T-helper 17 cell (primary cell): ENCODE measurements at regions not wholly inside any gene's neighbourhood (a gene's known extent, or its start where the extent isn't known, plus 50 kb on each side); places are given as distances from the start of the nearest gene placed in this dataset.
"Not testable (repeated sequence)": the region's sequence is repeated elsewhere in the genome, so short reads cannot be mapped to it uniquely, and the experiment has no call there.

ENCODE experiments used
- ATAC-seq: fragments of 150-1000 bp; cut with Tn5 transposase; 2 replicates; pipeline ENCODE4 v1.10.0; 2021; ENCODE audit warnings: mild to moderate bottlenecking, moderate library complexity
- DNase-seq, 3 donors: peaks; one replicate each; pipeline versions ENCODE4 v3.0.0 to v3.0.0-alpha.2; 2020 to 2021
- H3K9me3 ChIP-seq: one replicate; pipeline ENCODE4 v1.7.0; 2013; ENCODE audit warnings: low read length, mild to moderate bottlenecking; ENCODE audit not compliant: control insufficient read depth, poor library complexity, severe bottlenecking
- H3K27ac Mint-ChIP-seq: one replicate; pipeline ENCODE4 v1.8.0; 2022; ENCODE audit warnings: mild to moderate bottlenecking, moderate library complexity, mixed read lengths
- H3K27me3 Mint-ChIP-seq: one replicate; pipeline ENCODE4 v1.8.0; 2022; ENCODE audit warnings: mixed read lengths
- H3K36me3 Mint-ChIP-seq: one replicate; pipeline ENCODE4 v1.8.0; 2022; ENCODE audit warnings: low read depth, mixed read lengths
- H3K4me1 Mint-ChIP-seq: one replicate; pipeline ENCODE4 v1.8.0; 2022; ENCODE audit warnings: mild to moderate bottlenecking, mixed read lengths
- H3K4me3 Mint-ChIP-seq: one replicate; pipeline ENCODE4 v1.8.0; 2022; ENCODE audit warnings: mild to moderate bottlenecking, moderate library complexity, mixed read lengths

- H3K4me3 Mint-ChIP-seq: no peak overlapping the region
- ATAC-seq: no peak
- DNase-seq: no peak
- no peaks in the 10 kb centered on the region for H3K9me3 ChIP-seq
- H3K4me1 Mint-ChIP-seq: no peaks in the 10 kb centered on the region
- no peaks in the 10 kb centered on the region for H3K27me3 Mint-ChIP-seq
- no peaks in the 10 kb centered on the region for H3K36me3 Mint-ChIP-seq
- H3K27ac Mint-ChIP-seq: no peak overlapping the region
These were observed 228.2 kb downstream of the DPY19L2 start for GRCh38 chr12:63440048-63440447.

DNA sequence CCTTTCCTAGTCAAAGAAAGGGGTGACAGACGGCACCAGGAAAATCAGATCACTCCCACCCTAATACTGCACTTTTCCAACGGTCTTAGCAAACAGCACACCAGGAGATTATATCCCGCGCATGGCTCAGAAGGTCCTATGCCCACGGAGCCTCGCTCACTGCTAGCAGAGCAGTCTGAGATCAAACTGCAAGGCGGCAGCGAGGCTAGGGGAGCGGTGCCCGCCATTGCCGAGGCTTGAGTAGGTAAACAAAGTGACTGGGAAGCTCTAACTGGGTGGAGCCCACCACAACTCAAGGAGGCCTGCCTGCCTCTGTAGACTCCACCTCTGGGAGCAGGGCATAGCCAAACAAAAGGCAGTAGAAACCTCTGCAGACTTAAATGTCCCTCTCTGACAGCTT is 233.9 kb downstream of the DPY19L2 start:
- H3K27ac Mint-ChIP-seq, ATAC-seq, H3K27me3 Mint-ChIP-seq, DNase-seq, H3K4me1 Mint-ChIP-seq, H3K36me3 Mint-ChIP-seq, H3K9me3 ChIP-seq, H3K4me3 Mint-ChIP-seq: not testable (repeated sequence)

GRCh38 chr12:63427969-63428368 is 240.3 kb downstream of the DPY19L2 start:
- not testable (repeated sequence) for DNase-seq, H3K4me3 Mint-ChIP-seq, H3K27ac Mint-ChIP-seq, H3K27me3 Mint-ChIP-seq, H3K9me3 ChIP-seq, H3K4me1 Mint-ChIP-seq, ATAC-seq, H3K36me3 Mint-ChIP-seq

DNA sequence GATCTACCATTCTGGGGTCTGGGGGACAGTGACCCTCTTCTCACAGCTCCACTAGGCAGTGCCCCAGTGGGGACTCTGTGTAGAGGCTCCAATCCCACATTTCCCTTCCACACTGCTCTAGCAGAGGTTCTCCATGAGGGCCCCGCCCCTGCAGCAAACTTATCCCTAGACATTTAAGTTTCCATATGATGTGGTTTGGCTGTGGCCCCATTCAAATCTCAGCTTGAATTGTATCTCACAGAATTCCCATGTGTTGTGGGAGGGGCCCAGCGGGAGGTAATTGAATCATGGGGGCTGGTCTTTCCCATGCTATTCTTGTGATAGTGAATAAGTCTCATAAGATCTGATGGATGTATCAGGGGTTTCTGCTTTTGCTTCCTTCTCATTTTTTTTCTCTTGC is 241.3 kb downstream of the DPY19L2 start:
- not testable (repeated sequence) for H3K4me1 Mint-ChIP-seq, H3K4me3 Mint-ChIP-seq, ATAC-seq, H3K9me3 ChIP-seq, H3K36me3 Mint-ChIP-seq, H3K27ac Mint-ChIP-seq, DNase-seq
- H3K27me3 Mint-ChIP-seq: peaks cover 10% of the 10 kb centered on the region

DNA sequence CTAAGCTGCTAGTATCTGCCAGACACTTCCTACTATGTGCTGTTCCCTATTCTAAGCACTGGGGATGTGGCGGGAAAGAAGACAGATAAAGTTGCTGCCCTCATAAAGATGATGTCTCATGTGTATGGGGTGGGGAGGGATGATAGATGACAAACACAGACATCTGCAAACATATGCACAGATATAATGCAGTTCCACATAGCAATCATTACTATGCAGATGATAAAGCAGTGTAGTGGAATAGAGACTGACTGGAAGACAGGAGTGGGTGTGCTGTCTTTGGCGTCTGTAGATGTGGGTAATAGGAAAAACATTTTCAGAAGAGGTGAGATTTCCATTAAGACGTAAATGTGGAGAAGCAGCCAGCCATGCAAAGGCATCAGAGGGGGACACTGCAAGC is 243.6 kb downstream of the DPY19L2 start:
- no peaks in the 10 kb centered on the region for H3K4me1 Mint-ChIP-seq
- H3K4me3 Mint-ChIP-seq: no peak overlapping the region
- H3K36me3 Mint-ChIP-seq: no peaks in the 10 kb centered on the region
- ATAC-seq (no peak), DNase-seq (no peak)
- peaks cover 16% of the 10 kb centered on the region for H3K27me3 Mint-ChIP-seq
- H3K9me3 ChIP-seq: no peaks in the 10 kb centered on the region
- H3K27ac Mint-ChIP-seq: no peak overlapping the region

- Mint-ChIP-seq H3K4me1 (no peaks in the 10 kb centered on the region), H3K27ac (no peak overlapping the region), H3K27me3 (peaks cover 23% of the 10 kb centered on the region), H3K36me3 (peaks cover 3% of the 10 kb centered on the region), H3K4me3 (no peak overlapping the region)
- H3K9me3 ChIP-seq: no peaks in the 10 kb centered on the region
- ATAC-seq: no peak
- DNase-seq: no peak
These were observed 244.5 kb downstream of the DPY19L2 start for GRCh38 chr12:63423839-63424238.

DNA sequence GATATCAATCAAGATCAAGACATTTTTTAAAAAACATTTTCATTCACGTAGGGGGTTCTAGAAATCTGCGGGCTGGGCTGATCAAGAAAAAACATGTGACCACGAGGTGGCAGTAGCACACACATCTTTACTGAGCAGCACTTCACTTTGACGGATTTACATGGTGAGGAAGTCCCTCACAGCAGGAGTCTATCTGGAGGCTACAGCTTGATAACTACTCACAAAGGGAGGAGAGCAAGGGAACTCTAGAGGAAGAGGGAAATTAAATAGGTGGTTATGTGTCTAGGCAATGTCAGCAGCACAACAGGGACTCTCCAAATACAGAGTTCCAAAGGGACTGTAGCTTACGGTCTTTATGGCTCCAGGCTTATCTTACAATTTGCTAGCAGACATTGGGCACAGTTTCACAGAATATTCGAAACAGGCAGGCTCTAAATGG is 248.1 kb downstream of the DPY19L2 start:
- H3K36me3 Mint-ChIP-seq: peaks cover 3% of the 10 kb centered on the region
- peaks cover 27% of the 10 kb centered on the region for H3K27me3 Mint-ChIP-seq
- H3K27ac Mint-ChIP-seq: no peak overlapping the region
- H3K4me3 Mint-ChIP-seq: no peak overlapping the region
- ATAC-seq: peak; percentile 40
- H3K4me1 Mint-ChIP-seq: no peaks in the 10 kb centered on the region
- H3K9me3 ChIP-seq: no peaks in the 10 kb centered on the region
- DNase-seq: no peak

GRCh38 chr12:63419154-63419553 is 249.1 kb downstream of the DPY19L2 start:
- ATAC-seq: no peak
- H3K27me3 Mint-ChIP-seq: peaks cover 23% of the 10 kb centered on the region
- no peak overlapping the region for H3K4me3 Mint-ChIP-seq
- peaks cover 3% of the 10 kb centered on the region for H3K36me3 Mint-ChIP-seq
- no peak overlapping the region for H3K27ac Mint-ChIP-seq
- no peaks in the 10 kb centered on the region for H3K4me1 Mint-ChIP-seq
- no peak for DNase-seq
- H3K9me3 ChIP-seq: no peaks in the 10 kb centered on the region

DNA sequence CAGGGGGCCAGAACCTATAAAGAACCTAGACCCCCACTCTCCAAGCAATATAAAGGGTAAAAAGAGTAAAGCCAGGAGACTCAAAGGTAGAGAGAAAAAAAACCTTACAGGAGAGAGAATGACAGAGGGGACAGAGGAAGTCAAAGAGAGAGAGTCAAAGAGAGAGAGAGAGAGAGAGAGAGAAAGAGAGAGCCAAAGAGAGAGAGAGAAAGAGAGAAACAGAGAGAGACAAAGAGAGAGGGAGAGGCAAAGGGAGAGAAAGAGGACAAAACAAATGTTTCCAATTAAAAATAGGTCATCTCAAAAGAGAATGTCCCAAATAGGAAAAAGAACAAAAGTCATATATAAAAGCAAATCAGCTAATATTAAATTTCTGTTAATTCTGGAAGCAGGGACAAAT is 251.5 kb downstream of the DPY19L2 start:
- H3K27ac Mint-ChIP-seq: no peak overlapping the region
- no peaks in the 10 kb centered on the region for H3K4me1 Mint-ChIP-seq
- peaks cover 3% of the 10 kb centered on the region for H3K36me3 Mint-ChIP-seq
- ATAC-seq (no peak), DNase-seq (no peak)
- H3K9me3 ChIP-seq: no peaks in the 10 kb centered on the region
- no peak overlapping the region for H3K4me3 Mint-ChIP-seq
- peaks cover 23% of the 10 kb centered on the region for H3K27me3 Mint-ChIP-seq

- Mint-ChIP-seq H3K4me1 (no peaks in the 10 kb centered on the region), H3K27me3 (peaks cover 20% of the 10 kb centered on the region), H3K4me3 (no peak overlapping the region), H3K27ac (no peak overlapping the region), H3K36me3 (peaks cover 3% of the 10 kb centered on the region)
- H3K9me3 ChIP-seq: no peaks in the 10 kb centered on the region
- ATAC-seq (no peak), DNase-seq (no peak)
These were observed 252.9 kb downstream of the DPY19L2 start for GRCh38 chr12:63415357-63415756.

DNA sequence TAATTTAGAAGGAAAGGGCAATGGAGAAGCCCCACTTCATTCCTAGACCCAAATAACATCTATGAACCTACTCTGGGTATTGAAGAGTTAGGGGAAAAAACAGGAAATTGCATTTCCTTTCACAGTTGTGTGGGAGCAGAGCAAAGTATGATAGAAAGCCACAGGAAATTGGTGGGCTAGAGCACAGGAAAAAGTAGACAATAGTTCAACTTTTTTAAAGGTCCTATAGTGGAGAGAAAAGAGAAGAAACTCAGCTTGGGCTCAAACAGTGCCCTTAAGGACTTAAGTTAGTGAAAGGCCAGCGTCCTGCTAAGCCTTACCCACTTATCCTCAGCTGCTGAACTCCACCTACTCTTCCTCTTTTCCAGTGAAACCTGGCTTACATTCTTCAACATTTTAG is 258.1 kb downstream of the DPY19L2 start:
- Mint-ChIP-seq H3K4me3 (no peak overlapping the region), H3K4me1 (no peaks in the 10 kb centered on the region), H3K36me3 (no peaks in the 10 kb centered on the region), H3K27me3 (peaks cover 8% of the 10 kb centered on the region), H3K27ac (no peak overlapping the region)
- DNase-seq (no peak), ATAC-seq (no peak)
- no peaks in the 10 kb centered on the region for H3K9me3 ChIP-seq

DNA sequence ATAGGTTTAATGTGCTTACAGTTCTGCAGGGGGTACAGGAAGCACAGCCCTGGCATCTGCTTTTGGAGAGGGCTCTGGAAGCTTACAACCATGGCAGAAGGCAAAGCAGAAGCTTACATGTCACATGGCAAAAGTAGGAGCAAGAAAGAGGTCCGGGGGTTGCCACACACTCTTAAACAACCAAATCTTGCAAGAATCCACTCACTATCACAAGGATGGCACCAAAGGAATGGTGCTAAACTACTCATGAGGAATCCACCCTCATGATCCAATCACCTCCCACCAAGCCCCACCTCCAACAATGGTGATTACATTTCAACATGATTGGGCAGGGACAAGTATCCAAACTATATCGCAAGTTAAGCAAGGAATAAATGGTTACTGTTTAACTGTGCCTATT is 255.8 kb upstream of the AVPR1A start:
- Mint-ChIP-seq H3K4me1 (no peaks in the 10 kb centered on the region), H3K27ac (no peak overlapping the region), H3K27me3 (no peaks in the 10 kb centered on the region), H3K4me3 (no peak overlapping the region), H3K36me3 (no peaks in the 10 kb centered on the region)
- no peaks in the 10 kb centered on the region for H3K9me3 ChIP-seq
- no peak for DNase-seq
- ATAC-seq: no peak

DNA sequence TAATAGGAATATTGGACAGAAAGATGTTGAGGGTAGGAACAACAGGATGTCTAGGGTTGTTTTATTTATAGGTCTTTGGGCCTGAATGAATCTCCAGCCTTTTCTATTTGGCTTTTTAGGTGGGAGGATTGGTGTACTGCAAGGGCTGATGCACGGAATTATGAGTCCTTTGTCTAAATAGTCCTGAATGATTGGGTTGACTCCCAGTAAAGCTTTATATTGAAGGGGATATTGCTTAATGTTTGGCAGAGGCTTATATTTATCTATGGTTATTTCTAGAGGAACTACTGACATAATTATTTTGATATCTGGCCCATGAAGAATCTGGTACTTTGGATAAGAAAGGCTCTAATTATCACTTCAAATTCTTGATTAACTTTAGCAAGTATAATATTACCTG is 253.6 kb upstream of the AVPR1A start:
- H3K4me1 Mint-ChIP-seq: no peaks in the 10 kb centered on the region
- H3K36me3 Mint-ChIP-seq: no peaks in the 10 kb centered on the region
- H3K27ac Mint-ChIP-seq: no peak overlapping the region
- ATAC-seq (no peak), DNase-seq (no peak)
- no peaks in the 10 kb centered on the region for H3K27me3 Mint-ChIP-seq
- no peaks in the 10 kb centered on the region for H3K9me3 ChIP-seq
- no peak overlapping the region for H3K4me3 Mint-ChIP-seq

- Mint-ChIP-seq H3K4me1 (no peaks in the 10 kb centered on the region), H3K36me3 (no peaks in the 10 kb centered on the region), H3K4me3 (no peak overlapping the region), H3K27me3 (no peaks in the 10 kb centered on the region), H3K27ac (no peak overlapping the region)
- H3K9me3 ChIP-seq: no peaks in the 10 kb centered on the region
- ATAC-seq (no peak), DNase-seq (no peak)
These were observed 252.3 kb upstream of the AVPR1A start for GRCh38 chr12:63403256-63403655.

DNA sequence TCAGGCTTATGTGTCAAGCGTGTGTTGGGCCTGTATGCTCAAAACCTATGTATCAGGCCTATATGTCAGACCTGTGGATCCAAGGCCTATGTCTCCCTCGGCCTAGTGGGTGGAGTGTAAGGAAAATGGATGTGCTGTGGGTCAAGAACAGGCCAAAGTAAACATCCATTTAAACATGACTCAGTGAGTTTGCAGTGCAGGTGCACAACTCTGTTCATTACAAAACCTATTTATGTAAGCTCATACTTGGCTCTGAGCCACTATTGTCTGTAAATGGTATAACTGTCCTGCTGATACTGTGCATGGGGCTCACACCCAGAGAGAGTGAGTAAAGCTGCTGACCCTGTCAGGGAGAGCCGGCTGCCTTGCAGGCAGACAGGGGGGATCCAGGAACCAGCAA is 249.7 kb upstream of the AVPR1A start:
- no peaks in the 10 kb centered on the region for H3K36me3 Mint-ChIP-seq
- no peaks in the 10 kb centered on the region for H3K4me1 Mint-ChIP-seq
- no peaks in the 10 kb centered on the region for H3K27me3 Mint-ChIP-seq
- no peaks in the 10 kb centered on the region for H3K9me3 ChIP-seq
- no peak for DNase-seq
- no peak overlapping the region for H3K4me3 Mint-ChIP-seq
- H3K27ac Mint-ChIP-seq: no peak overlapping the region
- no peak for ATAC-seq
